ENCODE measurements at regions not wholly inside any gene's neighbourhood (a gene's known extent, or its start where the extent isn't known, plus 50 kb on each side); places are given as distances from the start of the nearest gene placed in this dataset.
"Not testable (repeated sequence)": the region's sequence is repeated elsewhere in the genome, so short reads cannot be mapped to it uniquely, and the experiment has no call there.

DNA sequence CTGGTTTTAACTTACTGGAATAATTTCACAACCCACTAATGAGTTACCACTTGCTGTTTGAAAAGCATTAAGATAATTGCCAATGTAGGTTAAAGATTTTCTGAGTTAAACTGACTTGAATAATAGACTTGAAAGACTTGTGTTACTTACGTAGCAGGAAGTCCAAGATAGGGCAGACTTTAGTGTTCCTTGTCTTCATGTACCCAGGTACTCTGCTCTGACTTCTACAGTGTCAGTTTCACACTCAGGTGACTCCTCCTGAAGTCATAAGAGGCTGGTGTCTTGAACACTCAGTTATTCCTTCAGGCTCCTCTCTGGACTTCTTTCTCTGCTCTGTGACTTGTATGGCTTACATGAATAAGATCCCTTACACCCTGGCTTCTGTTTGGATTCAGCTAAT lies 76.3 kb upstream of the SGK1 start:
- peaks cover 8% of the 10 kb centered on the region for H3K4me1 Mint-ChIP-seq
- H3K27me3 Mint-ChIP-seq = no peaks in the 10 kb centered on the region
- no peaks in the 10 kb centered on the region for H3K36me3 Mint-ChIP-seq (ENCODE audit: low read depth)
- H3K9me3 Mint-ChIP-seq = no peaks in the 10 kb centered on the region
- intact Hi-C loops (cut with micrococcal nuclease) = no loop called here
- ATAC-seq (ENCODE audit: low read depth) = no peak
- ChIA-PET POLR2A (no interaction called here), CTCF (no interaction called here)
- H3K27ac Mint-ChIP-seq = no peak overlapping the region
- H3K4me3 Mint-ChIP-seq = no peak overlapping the region
- no peak for DNase-seq
- TF ChIP-seq, protein P1, sequence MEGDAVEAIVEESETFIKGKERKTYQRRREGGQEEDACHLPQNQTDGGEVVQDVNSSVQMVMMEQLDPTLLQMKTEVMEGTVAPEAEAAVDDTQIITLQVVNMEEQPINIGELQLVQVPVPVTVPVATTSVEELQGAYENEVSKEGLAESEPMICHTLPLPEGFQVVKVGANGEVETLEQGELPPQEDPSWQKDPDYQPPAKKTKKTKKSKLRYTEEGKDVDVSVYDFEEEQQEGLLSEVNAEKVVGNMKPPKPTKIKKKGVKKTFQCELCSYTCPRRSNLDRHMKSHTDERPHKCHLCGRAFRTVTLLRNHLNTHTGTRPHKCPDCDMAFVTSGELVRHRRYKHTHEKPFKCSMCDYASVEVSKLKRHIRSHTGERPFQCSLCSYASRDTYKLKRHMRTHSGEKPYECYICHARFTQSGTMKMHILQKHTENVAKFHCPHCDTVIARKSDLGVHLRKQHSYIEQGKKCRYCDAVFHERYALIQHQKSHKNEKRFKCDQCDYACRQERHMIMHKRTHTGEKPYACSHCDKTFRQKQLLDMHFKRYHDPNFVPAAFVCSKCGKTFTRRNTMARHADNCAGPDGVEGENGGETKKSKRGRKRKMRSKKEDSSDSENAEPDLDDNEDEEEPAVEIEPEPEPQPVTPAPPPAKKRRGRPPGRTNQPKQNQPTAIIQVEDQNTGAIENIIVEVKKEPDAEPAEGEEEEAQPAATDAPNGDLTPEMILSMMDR (IDR thresholded peaks at IDR 0.05) = no peak

DNA sequence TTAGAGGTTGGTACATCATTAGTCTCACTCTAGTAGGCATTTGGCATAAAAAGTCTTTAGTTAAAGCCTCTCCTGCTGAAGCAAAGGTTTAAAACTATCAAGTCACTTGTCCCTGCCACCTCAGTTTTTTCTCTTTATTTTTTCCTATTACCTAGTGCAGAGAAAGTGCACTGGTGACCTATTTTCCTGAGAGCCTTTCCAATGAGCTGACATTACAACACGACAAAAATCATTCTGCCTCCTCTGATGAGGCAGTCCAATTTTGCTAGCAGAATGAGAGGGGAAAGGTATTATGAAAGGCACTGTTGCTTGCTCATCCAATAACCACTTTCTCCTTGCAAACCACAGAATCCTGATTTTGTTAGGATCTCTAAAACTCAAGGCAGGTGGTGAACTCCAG lies 73.3 kb upstream of the SGK1 start:
- TF ChIP-seq, protein P1 (IDR thresholded peaks at IDR 0.05) = no peak
- Mint-ChIP-seq H3K27ac (no peak overlapping the region), H3K27me3 (no peaks in the 10 kb centered on the region), H3K9me3 (no peaks in the 10 kb centered on the region), H3K4me1 (peaks cover 5% of the 10 kb centered on the region), H3K4me3 (no peak overlapping the region), H3K36me3 (ENCODE audit: low read depth) (no peaks in the 10 kb centered on the region)
- CTCF ChIA-PET = no interaction called here
- ATAC-seq (ENCODE audit: low read depth) (no peak), DNase-seq (no peak)
- POLR2A ChIA-PET = no interaction called here
- intact Hi-C loops (cut with micrococcal nuclease) = no loop called here

- no peak overlapping the region for H3K4me3 Mint-ChIP-seq
- ATAC-seq (ENCODE audit: low read depth) = no peak
- H3K9me3 Mint-ChIP-seq = no peaks in the 10 kb centered on the region
- CTCF ChIA-PET = no interaction called here
- no peaks in the 10 kb centered on the region for H3K36me3 Mint-ChIP-seq (ENCODE audit: low read depth)
- intact Hi-C loops (cut with micrococcal nuclease) = no loop called here
- H3K27ac Mint-ChIP-seq = peak overlapping the region; percentile 6
- POLR2A ChIA-PET = interaction anchor here (1.2 kb wide), 1 partner anchor 17 kb away, joined by 3 read pairs; no protein-coding TSS in a partner anchor
- TF ChIP-seq, protein P1 (IDR thresholded peaks at IDR 0.05) = no peak
- H3K4me1 Mint-ChIP-seq = peaks cover 5% of the 10 kb centered on the region
- no peaks in the 10 kb centered on the region for H3K27me3 Mint-ChIP-seq
- DNase-seq = no peak
Measured at GRCh38 chr6:134389658-134390057, 71.7 kb upstream of the SGK1 start.

- ChIA-PET CTCF (no interaction called here), POLR2A (interaction anchor here (0.7 to 1.2 kb wide), 2 partner anchors 16 to 90 kb away, joined by 3 read pairs; no protein-coding TSS in a partner anchor)
- no peak for DNase-seq
- Mint-ChIP-seq H3K27ac (no peak overlapping the region), H3K9me3 (no peaks in the 10 kb centered on the region), H3K4me3 (no peak overlapping the region), H3K27me3 (no peaks in the 10 kb centered on the region), H3K4me1 (peaks cover 5% of the 10 kb centered on the region), H3K36me3 (ENCODE audit: low read depth) (no peaks in the 10 kb centered on the region)
- intact Hi-C loops (cut with micrococcal nuclease) = no loop called here
- peak; percentile 47 for ATAC-seq (ENCODE audit: low read depth)
- TF ChIP-seq, protein P1 (IDR thresholded peaks at IDR 0.05) = no peak
Measured at GRCh38 chr6:134389129-134389528, 71.2 kb upstream of the SGK1 start.

DNA sequence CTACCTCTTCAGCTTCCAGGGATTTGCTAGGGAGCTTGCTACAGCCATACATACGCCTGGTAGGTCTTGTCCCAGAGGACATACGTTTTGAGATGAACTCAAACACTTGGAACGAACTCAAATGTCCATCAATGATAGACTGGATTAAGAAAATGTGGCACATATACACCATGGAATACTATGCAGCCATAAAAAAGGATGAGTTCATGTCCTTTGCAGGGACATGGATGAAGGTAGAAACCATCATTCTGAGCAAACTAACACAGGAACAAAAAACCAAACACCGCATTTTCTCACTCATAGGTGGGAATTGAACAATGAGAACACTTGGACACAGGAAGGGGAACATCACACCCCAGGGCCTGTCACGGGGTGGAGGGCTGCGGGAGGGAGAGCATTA lies 68.6 kb upstream of the SGK1 start:
- intact Hi-C loops (cut with micrococcal nuclease); DNase-seq; H3K27me3 Mint-ChIP-seq; H3K4me1 Mint-ChIP-seq; CTCF ChIA-PET; H3K27ac Mint-ChIP-seq; ATAC-seq (ENCODE audit: low read depth); H3K36me3 Mint-ChIP-seq (ENCODE audit: low read depth); H3K9me3 Mint-ChIP-seq; H3K4me3 Mint-ChIP-seq: not testable (repeated sequence)
- POLR2A ChIA-PET = interaction anchor here (0.7 to 1.0 kb wide), 2 partner anchors 13 to 24 kb away, joined by 3 to 6 read pairs; no protein-coding TSS in a partner anchor

DNA sequence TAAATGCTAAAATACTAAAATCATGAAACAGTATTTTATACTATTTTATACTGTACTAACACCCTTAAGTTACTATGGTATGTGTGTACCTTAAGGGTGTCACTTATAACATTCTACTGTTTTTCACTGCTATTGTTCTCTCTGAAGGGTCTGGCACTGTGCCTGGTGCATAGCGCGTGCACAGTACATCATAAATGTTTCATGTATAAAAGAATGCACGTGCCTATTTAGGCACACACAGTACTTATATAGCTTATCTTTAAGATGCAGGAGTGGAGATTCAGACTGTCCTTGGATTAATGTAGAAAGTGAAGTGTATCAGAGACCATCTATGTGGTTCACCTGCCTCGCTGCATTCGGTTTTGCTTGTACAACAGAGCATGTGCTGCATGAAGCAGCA lies 64.0 kb upstream of the SGK1 start:
- ChIA-PET POLR2A (no interaction called here), CTCF (interaction anchor here (1.3 kb wide), 1 partner anchor 259 kb away, joined by 3 read pairs; no protein-coding TSS in a partner anchor)
- TF ChIP-seq, protein P1 (IDR thresholded peaks at IDR 0.05) = no peak
- H3K9me3 Mint-ChIP-seq = no peaks in the 10 kb centered on the region
- intact Hi-C loops (cut with micrococcal nuclease) = no loop called here
- DNase-seq = no peak
- no peak overlapping the region for H3K4me3 Mint-ChIP-seq
- no peak overlapping the region for H3K27ac Mint-ChIP-seq
- ATAC-seq (ENCODE audit: low read depth) = no peak
- peaks cover 15% of the 10 kb centered on the region for H3K4me1 Mint-ChIP-seq
- H3K27me3 Mint-ChIP-seq = no peaks in the 10 kb centered on the region
- H3K36me3 Mint-ChIP-seq (ENCODE audit: low read depth) = no peaks in the 10 kb centered on the region
